ENCODE measurements at regions not wholly inside any gene's neighbourhood (a gene's known extent, or its start where the extent isn't known, plus 50 kb on each side); places are given as distances from the start of the nearest gene placed in this dataset.

- TF ChIP-seq POLR2AphosphoS5 (IDR thresholded peaks at IDR 0.05) (no peak), CTCF (IDR thresholded peaks at IDR 0.05; ENCODE audit: poor library complexity, severe bottlenecking) (no peak), EP300 (conservative IDR thresholded peaks at IDR 0.05; ENCODE audit: poor library complexity, severe bottlenecking) (no peak), REST (IDR thresholded peaks at IDR 0.05; ENCODE audit: borderline replicate concordance) (no peak), EZH2 (IDR thresholded peaks at IDR 0.05; ENCODE audit: borderline replicate concordance, insufficient read depth, low read length, poor library complexity, severe bottlenecking) (no peak), MXI1 (conservative IDR thresholded peaks at IDR 0.05; ENCODE audit: poor library complexity, severe bottlenecking) (no peak), RAD21 (conservative IDR thresholded peaks at IDR 0.05) (no peak)
Observed at GRCh38 chr6:14218519-14218800, 100.9 kb downstream of the CD83 start.
